DOHH2 (cell line): ENCODE measurements at regions not wholly inside any gene's neighbourhood (a gene's known extent, or its start where the extent isn't known, plus 50 kb on each side); places are given as distances from the start of the nearest gene placed in this dataset.

Experiments
- EZH2phosphoT487 ChIP-seq: fragments of 200-600 bp; sonication (generic); IDR thresholded peaks from 2 replicates; pipeline ENCODE4 v1.6.1; 2017; ENCODE audit warnings: borderline replicate concordance, mild to moderate bottlenecking, antibody characterized with exemption, low read length, moderate library complexity, mixed read lengths
- TF ChIP-seq, protein P1 (sequence below): fragments of 200-600 bp; sonication (generic); IDR thresholded peaks from one replicate; pipeline ENCODE4 v1.5.1; 2014; ENCODE audit warnings: antibody characterized with exemption, mild to moderate bottlenecking, low read depth, low read length; ENCODE audit not compliant: poor library complexity, severe bottlenecking

DNA sequence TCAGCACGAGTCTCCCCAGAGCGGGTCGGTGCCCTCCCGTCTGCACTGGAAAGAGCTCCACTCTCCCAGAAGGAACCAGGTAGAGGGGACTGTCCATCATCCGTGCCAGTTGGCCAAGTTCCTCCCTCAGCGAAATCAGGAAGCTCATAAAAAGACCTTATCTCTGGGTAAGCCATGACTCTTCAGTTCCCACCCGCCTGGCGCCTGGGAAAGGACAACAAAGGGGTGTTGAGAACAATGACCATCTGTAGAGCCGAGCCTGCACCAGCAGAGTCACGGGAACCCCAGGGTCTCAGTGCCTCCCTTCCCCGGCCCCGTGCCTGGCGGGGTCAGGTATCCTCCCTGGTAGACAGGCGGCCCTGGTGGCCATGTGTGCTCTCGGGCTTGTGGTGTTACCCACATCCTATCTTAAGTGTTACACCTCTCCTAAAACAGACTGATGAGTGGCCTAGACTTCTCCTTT, 190.7 kb downstream of the AXIN2 start:
- TF ChIP-seq, protein P1, sequence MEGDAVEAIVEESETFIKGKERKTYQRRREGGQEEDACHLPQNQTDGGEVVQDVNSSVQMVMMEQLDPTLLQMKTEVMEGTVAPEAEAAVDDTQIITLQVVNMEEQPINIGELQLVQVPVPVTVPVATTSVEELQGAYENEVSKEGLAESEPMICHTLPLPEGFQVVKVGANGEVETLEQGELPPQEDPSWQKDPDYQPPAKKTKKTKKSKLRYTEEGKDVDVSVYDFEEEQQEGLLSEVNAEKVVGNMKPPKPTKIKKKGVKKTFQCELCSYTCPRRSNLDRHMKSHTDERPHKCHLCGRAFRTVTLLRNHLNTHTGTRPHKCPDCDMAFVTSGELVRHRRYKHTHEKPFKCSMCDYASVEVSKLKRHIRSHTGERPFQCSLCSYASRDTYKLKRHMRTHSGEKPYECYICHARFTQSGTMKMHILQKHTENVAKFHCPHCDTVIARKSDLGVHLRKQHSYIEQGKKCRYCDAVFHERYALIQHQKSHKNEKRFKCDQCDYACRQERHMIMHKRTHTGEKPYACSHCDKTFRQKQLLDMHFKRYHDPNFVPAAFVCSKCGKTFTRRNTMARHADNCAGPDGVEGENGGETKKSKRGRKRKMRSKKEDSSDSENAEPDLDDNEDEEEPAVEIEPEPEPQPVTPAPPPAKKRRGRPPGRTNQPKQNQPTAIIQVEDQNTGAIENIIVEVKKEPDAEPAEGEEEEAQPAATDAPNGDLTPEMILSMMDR: no peak
- TF ChIP-seq EZH2phosphoT487: no peak
